AG10803 (cell line): ENCODE measurements at regions not wholly inside any gene's neighbourhood (a gene's known extent, or its start where the extent isn't known, plus 50 kb on each side); places are given as distances from the start of the nearest gene placed in this dataset.

Experiments used
- DNase-seq: peaks from one replicate; pipeline ENCODE4 v3.0.0; 2010; ENCODE audit warnings: low read depth
- H3K4me3 ChIP-seq: 2 replicates; pipeline ENCODE4 v1.5.1; 2011; ENCODE audit warnings: mild to moderate bottlenecking, low read length, control low read depth
- CTCF ChIP-seq: conservative IDR thresholded peaks from 2 replicates; pipeline ENCODE4 v1.5.1; 2011; ENCODE audit warnings: mild to moderate bottlenecking, low read length, control low read depth, inconsistent platforms

- DNase-seq: no peak
- H3K4me3 ChIP-seq: no peak overlapping the region
- no peak for TF ChIP-seq CTCF
Observed at GRCh38 chr3:22523925-22524324, 679.2 kb upstream of the UBE2E2 start.

GRCh38 chr3:22526266-22526837 lies 676.8 kb upstream of the UBE2E2 start:
- H3K4me3 ChIP-seq: no peak overlapping the region
- no peak for DNase-seq
- TF ChIP-seq CTCF: no peak

- no peak for TF ChIP-seq CTCF
- no peak for DNase-seq
- no peak overlapping the region for H3K4me3 ChIP-seq
Observed at GRCh38 chr3:22536541-22536940, 666.6 kb upstream of the UBE2E2 start.

- no peak overlapping the region for H3K4me3 ChIP-seq
- TF ChIP-seq CTCF: no peak
- DNase-seq: no peak
Observed at GRCh38 chr3:22537560-22537959, 665.6 kb upstream of the UBE2E2 start.

GRCh38 chr3:22542311-22542710 lies 660.8 kb upstream of the UBE2E2 start:
- no peak for DNase-seq
- TF ChIP-seq CTCF: no peak
- no peak overlapping the region for H3K4me3 ChIP-seq

GRCh38 chr3:22555753-22556435 lies 647.2 kb upstream of the UBE2E2 start:
- H3K4me3 ChIP-seq: no peak overlapping the region
- no peak for DNase-seq
- no peak for TF ChIP-seq CTCF

- no peak overlapping the region for H3K4me3 ChIP-seq
- no peak for DNase-seq
- TF ChIP-seq CTCF: no peak
Observed at GRCh38 chr3:22565393-22565792, 637.7 kb upstream of the UBE2E2 start.
